PC-9 (cell line): ENCODE measurements at regions not wholly inside any gene's neighbourhood (a gene's known extent, or its start where the extent isn't known, plus 50 kb on each side); places are given as distances from the start of the nearest gene placed in this dataset.

Experiments
- BruUV-seq: library from RNA; stranded (reverse); fragments of 400-500 nt; replicated peaks from 2 replicates; lab custom pipeline; 2021; lab: Mats Ljungman, UMichigan
- CTCF ChIA-PET: fragments of 300-600 bp; sonication (Branson Sonifier 250); formaldehyde crosslinking; loops from one replicate; lab custom pipeline; 2022; ENCODE audit warnings: antibody characterized with exemption; lab: Charles Lee
- POLR2A ChIA-PET: fragments of 300-600 bp; sonication (Branson Sonifier 250); formaldehyde crosslinking; loops from one replicate; lab custom pipeline; 2022; ENCODE audit warnings: antibody characterized with exemption; ENCODE audit not compliant: unreplicated experiment; lab: Charles Lee
- DNase-seq, 2 experiments: peaks; one replicate each; pipeline versions ENCODE4 v3.0.0 to v3.0.0-alpha.2; 2015 to 2022; ENCODE audit warnings: mixed read lengths in 1 of 2
- H2AFZ ChIP-seq: fragments of 200-600 bp; sonication (generic); 2 replicates; pipeline ENCODE4 v1.8.1; 2017; ENCODE audit warnings: antibody characterized with exemption
- H3F3A ChIP-seq: fragments of 200-600 bp; sonication (generic); 2 replicates; pipeline ENCODE4 v1.8.1; 2017; ENCODE audit warnings: antibody characterized with exemption, mild to moderate bottlenecking, low read depth; ENCODE audit not compliant: insufficient read depth
- H3K27ac ChIP-seq: fragments of 200-600 bp; sonication (generic); 2 replicates; pipeline ENCODE4 v1.6.1; 2016; ENCODE audit warnings: mixed run types
- H3K27me3 ChIP-seq: fragments of 200-600 bp; sonication (generic); 2 replicates; pipeline ENCODE4 v1.6.1; 2016; ENCODE audit warnings: low read depth, mixed run types; ENCODE audit not compliant: insufficient read depth
- H3K36me3 ChIP-seq: fragments of 200-600 bp; sonication (generic); 2 replicates; pipeline ENCODE4 v1.6.1; 2016; ENCODE audit warnings: low read depth, mixed run types
- H3K4me1 ChIP-seq: fragments of 200-600 bp; sonication (generic); replicated peaks from 2 replicates; pipeline ENCODE4 v1.6.1; 2016; ENCODE audit warnings: mixed run types; ENCODE audit not compliant: insufficient read depth
- H3K4me2 ChIP-seq: fragments of 200-600 bp; sonication (generic); 2 replicates; pipeline ENCODE4 v1.6.1; 2017; ENCODE audit warnings: mixed run types
- H3K4me3 ChIP-seq: fragments of 200-600 bp; sonication (generic); 2 replicates; pipeline ENCODE4 v1.6.1; 2016; ENCODE audit warnings: mixed run types
- H3K79me2 ChIP-seq: fragments of 200-600 bp; sonication (generic); 2 replicates; pipeline ENCODE4 v1.6.1; 2017; ENCODE audit warnings: low read depth, mixed run types
- H3K9me2 ChIP-seq: fragments of 200-600 bp; sonication (generic); 2 replicates; pipeline ENCODE4 v1.8.1; 2017; ENCODE audit warnings: mild to moderate bottlenecking; ENCODE audit not compliant: insufficient read depth
- H3K9me3 ChIP-seq: fragments of 200-600 bp; sonication (generic); 2 replicates; pipeline ENCODE4 v1.8.1; 2016; ENCODE audit warnings: low read depth; ENCODE audit not compliant: insufficient read depth
- H4K20me1 ChIP-seq: fragments of 200-600 bp; sonication (generic); 2 replicates; pipeline ENCODE4 v1.8.1; 2017; ENCODE audit not compliant: insufficient read depth
- CTCF ChIP-seq: fragments of 200-600 bp; sonication (generic); conservative IDR thresholded peaks from 2 replicates; pipeline ENCODE4 v1.6.1; 2017; ENCODE audit warnings: mixed run types, antibody characterized with exemption, mild to moderate bottlenecking, moderate library complexity
- EZH2 ChIP-seq: fragments of 200-600 bp; sonication (generic); IDR thresholded peaks from 2 replicates; pipeline ENCODE4 v1.8.0; 2017; ENCODE audit warnings: antibody characterized with exemption, low read depth
- intact Hi-C: fragments of 100-400 bp; cut with micrococcal nuclease; formaldehyde crosslinking; loops from one replicate; pipeline ENCODE4 v1.10.0; 2022; ENCODE audit not compliant: unreplicated experiment

- Histone ChIP-seq H3K4me2 (no peak overlapping the region), H3F3A (no peaks in the 10 kb centered on the region), H3K4me1 (peaks cover 8% of the 10 kb centered on the region; the same call in 1 of the 2 replicates), H3K27ac (no peak overlapping the region), H3K9me3 (no peaks in the 10 kb centered on the region), H3K36me3 (no peaks in the 10 kb centered on the region), H3K27me3 (no peaks in the 10 kb centered on the region), H2AFZ (no peak overlapping the region), H3K4me3 (no peak overlapping the region), H3K9me2 (no peaks in the 10 kb centered on the region), H4K20me1 (no peaks in the 10 kb centered on the region), H3K79me2 (no peaks in the 10 kb centered on the region)
- BruUV-seq = no TSS peak
- no peak for TF ChIP-seq EZH2
- TF ChIP-seq CTCF = no peak
- DNase-seq = no peak
- POLR2A ChIA-PET = no interaction called here
- intact Hi-C loops = no loop called here
- CTCF ChIA-PET = no interaction called here
Measured at GRCh38 chr9:26165426-26165825, 487.2 kb upstream of the TUSC1 start.

DNA sequence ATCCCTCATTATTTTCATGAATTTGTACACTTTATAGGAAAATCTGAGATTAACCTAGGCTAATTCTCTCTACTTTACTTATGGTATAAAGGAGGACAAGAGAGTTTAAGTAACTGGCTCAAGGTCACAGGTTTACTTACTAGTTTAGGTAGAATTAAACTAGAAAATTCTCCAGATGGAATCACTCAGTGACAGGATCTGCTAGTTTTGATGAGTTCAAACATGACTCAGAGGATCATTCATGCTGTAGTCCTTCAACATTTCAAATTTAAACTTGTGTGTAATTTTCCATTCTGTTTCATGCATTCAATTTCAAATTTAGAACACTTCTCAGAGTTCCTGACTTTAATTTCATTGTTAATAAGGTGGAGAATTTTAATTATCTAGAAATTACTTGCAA is 485.7 kb upstream of the TUSC1 start:
- ChIA-PET CTCF (no interaction called here), POLR2A (no interaction called here)
- TF ChIP-seq EZH2 (no peak), CTCF (no peak)
- H3K79me2 ChIP-seq = no peaks in the 10 kb centered on the region
- no peaks in the 10 kb centered on the region for H3F3A ChIP-seq
- no peak overlapping the region for H3K27ac ChIP-seq
- H3K27me3 ChIP-seq = no peaks in the 10 kb centered on the region
- H3K4me3 ChIP-seq = no peak overlapping the region
- intact Hi-C loops = no loop called here
- H4K20me1 ChIP-seq = no peaks in the 10 kb centered on the region
- H2AFZ ChIP-seq = no peak overlapping the region
- no peaks in the 10 kb centered on the region for H3K9me3 ChIP-seq
- no peaks in the 10 kb centered on the region for H3K4me1 ChIP-seq
- no TSS peak for BruUV-seq
- no peaks in the 10 kb centered on the region for H3K9me2 ChIP-seq
- no peaks in the 10 kb centered on the region for H3K36me3 ChIP-seq
- H3K4me2 ChIP-seq = no peak overlapping the region
- DNase-seq = no peak

- no peaks in the 10 kb centered on the region for H3F3A ChIP-seq
- no peaks in the 10 kb centered on the region for H3K27me3 ChIP-seq
- ChIA-PET CTCF (no interaction called here), POLR2A (no interaction called here)
- no peak for DNase-seq
- TF ChIP-seq CTCF (no peak), EZH2 (no peak)
- H3K9me3 ChIP-seq = no peaks in the 10 kb centered on the region
- intact Hi-C loops = no loop called here
- no peaks in the 10 kb centered on the region for H3K9me2 ChIP-seq
- no peak overlapping the region for H2AFZ ChIP-seq
- H3K4me1 ChIP-seq = no peaks in the 10 kb centered on the region
- H3K4me2 ChIP-seq = no peak overlapping the region
- H3K27ac ChIP-seq = no peak overlapping the region
- H4K20me1 ChIP-seq = no peaks in the 10 kb centered on the region
- no peaks in the 10 kb centered on the region for H3K36me3 ChIP-seq
- no peak overlapping the region for H3K4me3 ChIP-seq
- BruUV-seq = no TSS peak
- H3K79me2 ChIP-seq = no peaks in the 10 kb centered on the region
Measured at GRCh38 chr9:26159575-26160392, 481.5 kb upstream of the TUSC1 start.
